Astrocyte (in vitro differentiated cells and primary cell): ENCODE measurements at regions not wholly inside any gene's neighbourhood (a gene's known extent, or its start where the extent isn't known, plus 50 kb on each side); places are given as distances from the start of the nearest gene placed in this dataset.

Source experiments
- EZH2 ChIP-seq: IDR thresholded peaks from 2 replicates; pipeline ENCODE4 v1.6.1; 2012; ENCODE audit warnings: mild to moderate bottlenecking, low read length, inconsistent platforms; ENCODE audit not compliant: insufficient read depth
- TF ChIP-seq, protein P1 (sequence below): IDR thresholded peaks from 2 replicates; pipeline ENCODE4 v1.5.1; 2011; ENCODE audit warnings: low read depth, mild to moderate bottlenecking, inconsistent platforms, low read length, moderate library complexity; ENCODE audit not compliant: insufficient read depth

DNA sequence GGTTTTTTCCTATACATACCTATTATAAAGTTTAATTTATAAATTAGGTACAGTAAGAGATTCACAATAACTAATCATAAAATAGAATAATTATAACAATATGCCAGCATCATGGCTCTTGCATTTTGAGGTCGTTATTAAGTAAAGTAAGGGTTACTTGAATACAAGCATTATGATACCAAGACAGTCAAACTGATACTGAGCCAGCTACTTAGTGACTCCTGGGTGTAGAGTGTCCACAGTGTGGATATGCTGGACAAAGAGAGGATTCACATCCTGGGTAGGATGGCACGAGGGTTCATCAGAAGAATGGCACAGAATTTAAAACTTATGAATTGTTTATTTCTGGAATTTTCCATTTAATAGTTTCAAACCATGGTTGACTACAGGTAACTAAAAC, 157.2 kb upstream of the IL12A start:
- TF ChIP-seq, protein P1, sequence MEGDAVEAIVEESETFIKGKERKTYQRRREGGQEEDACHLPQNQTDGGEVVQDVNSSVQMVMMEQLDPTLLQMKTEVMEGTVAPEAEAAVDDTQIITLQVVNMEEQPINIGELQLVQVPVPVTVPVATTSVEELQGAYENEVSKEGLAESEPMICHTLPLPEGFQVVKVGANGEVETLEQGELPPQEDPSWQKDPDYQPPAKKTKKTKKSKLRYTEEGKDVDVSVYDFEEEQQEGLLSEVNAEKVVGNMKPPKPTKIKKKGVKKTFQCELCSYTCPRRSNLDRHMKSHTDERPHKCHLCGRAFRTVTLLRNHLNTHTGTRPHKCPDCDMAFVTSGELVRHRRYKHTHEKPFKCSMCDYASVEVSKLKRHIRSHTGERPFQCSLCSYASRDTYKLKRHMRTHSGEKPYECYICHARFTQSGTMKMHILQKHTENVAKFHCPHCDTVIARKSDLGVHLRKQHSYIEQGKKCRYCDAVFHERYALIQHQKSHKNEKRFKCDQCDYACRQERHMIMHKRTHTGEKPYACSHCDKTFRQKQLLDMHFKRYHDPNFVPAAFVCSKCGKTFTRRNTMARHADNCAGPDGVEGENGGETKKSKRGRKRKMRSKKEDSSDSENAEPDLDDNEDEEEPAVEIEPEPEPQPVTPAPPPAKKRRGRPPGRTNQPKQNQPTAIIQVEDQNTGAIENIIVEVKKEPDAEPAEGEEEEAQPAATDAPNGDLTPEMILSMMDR = no peak
- TF ChIP-seq EZH2 = no peak
